Omental fat pad (tissue), 3 donors: ENCODE measurements at regions not wholly inside any gene's neighbourhood (a gene's known extent, or its start where the extent isn't known, plus 50 kb on each side); places are given as distances from the start of the nearest gene placed in this dataset.

Source experiments
- ATAC-seq: fragments of 150-250 bp; one replicate; pipeline ENCODE4 v1.9.1; 2016; ENCODE audit warnings: mild to moderate bottlenecking, moderate library complexity; ENCODE audit not compliant: low FRiP score
- DNase-seq: peaks from one replicate; pipeline ENCODE4 v3.0.0-alpha.2; 2019; ENCODE audit warnings: low spot score
- CTCF ChIP-seq, 3 donors: fragments of 450-650 bp; IDR thresholded peaks; one replicate each; pipeline ENCODE4 v1.5.1; 2016 to 2017; ENCODE audit warnings: antibody characterized with exemption in 3 of 3, mild to moderate bottlenecking in 3 of 3, moderate library complexity in 2 of 3

GRCh38 chr1:47574451-47575165 lies 136.8 kb downstream of the FOXD2 start:
- TF ChIP-seq CTCF (IDR thresholded peaks at IDR 0.05) = no peak
- ATAC-seq = no peak
- DNase-seq = no peak

- DNase-seq = no peak
- TF ChIP-seq CTCF (IDR thresholded peaks at IDR 0.05) = no peak
- no peak for ATAC-seq
These were observed 138.3 kb downstream of the FOXD2 start for GRCh38 chr1:47575855-47576757.

GRCh38 chr1:47576758-47577115 lies 138.9 kb downstream of the FOXD2 start:
- ATAC-seq = no peak
- no peak for TF ChIP-seq CTCF (IDR thresholded peaks at IDR 0.05)
- no peak for DNase-seq

- DNase-seq (no peak), ATAC-seq (no peak)
- no peak for TF ChIP-seq CTCF (IDR thresholded peaks at IDR 0.05)
These were observed 139.6 kb downstream of the FOXD2 start for GRCh38 chr1:47577303-47578025.

- ATAC-seq = no peak
- TF ChIP-seq CTCF (IDR thresholded peaks at IDR 0.05) = no peak
- no peak for DNase-seq
These were observed 140.3 kb downstream of the FOXD2 start for GRCh38 chr1:47578026-47578720.

- ATAC-seq (no peak), DNase-seq (no peak)
These were observed 141.0 kb downstream of the FOXD2 start for GRCh38 chr1:47578721-47579419.

More at GRCh38 chr1:47578721-47579419, 141.0 kb downstream of the FOXD2 start:
- TF ChIP-seq CTCF (IDR thresholded peaks at IDR 0.05) = no peak
